ENCODE measurements at regions not wholly inside any gene's neighbourhood (a gene's known extent, or its start where the extent isn't known, plus 50 kb on each side); places are given as distances from the start of the nearest gene placed in this dataset.

DNA sequence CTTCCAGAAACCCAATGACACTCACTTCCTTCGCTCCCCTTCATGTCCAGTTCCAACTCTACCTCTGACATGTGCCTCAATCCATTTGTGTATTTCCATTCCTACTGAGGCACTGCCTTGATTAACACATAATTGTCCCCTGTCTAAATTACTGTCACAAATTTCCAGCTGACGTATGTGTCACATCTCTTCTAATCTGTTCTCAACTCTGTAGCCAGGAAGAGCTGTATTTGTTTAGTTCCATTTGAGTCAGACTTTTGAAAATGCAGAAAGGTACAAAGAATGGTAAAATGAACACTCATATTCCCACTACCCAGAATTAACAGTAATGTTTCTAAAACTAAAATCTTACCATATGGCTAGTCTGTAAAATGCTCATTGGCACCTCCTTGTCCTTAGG is 299.0 kb upstream of the GADL1 start:
- Histone ChIP-seq H3K27me3 (ENCODE audit: insufficient read depth, low read length) (no peaks in the 10 kb centered on the region), H3T11ph (ENCODE audit: low read length) (no peak overlapping the region), H2AK5ac (ENCODE audit: insufficient read length, low read length) (no peak overlapping the region), H4K5ac (ENCODE audit: insufficient read length, low read depth, low read length) (no peak overlapping the region), H3K9ac (ENCODE audit: extremely low read depth, insufficient read length, low read length) (no peak overlapping the region), H3K27ac (ENCODE audit: insufficient read length, low read depth, low read length) (no peak overlapping the region), H4K8ac (replicated peaks; ENCODE audit: insufficient read length, low read depth, low read length) (no peak overlapping the region), H3K9me3 (ENCODE audit: control insufficient read depth, low read depth, low read length) (no peaks in the 10 kb centered on the region), H3K14ac (ENCODE audit: insufficient read depth, low read length) (no peak overlapping the region), H2AFZ (ENCODE audit: low read length) (no peak overlapping the region), H3K18ac (ENCODE audit: insufficient read length, low read depth, low read length) (no peak overlapping the region), H4K20me1 (ENCODE audit: control insufficient read depth, insufficient read depth, insufficient read length) (no peaks in the 10 kb centered on the region), H2BK12ac (ENCODE audit: insufficient read length, low read depth, low read length) (no peak overlapping the region), H3K79me1 (ENCODE audit: insufficient read depth, low read depth, low read length, poor library complexity, severe bottlenecking) (no peaks in the 10 kb centered on the region), H2BK15ac (ENCODE audit: low read depth, low read length) (no peak overlapping the region), H3K56ac (ENCODE audit: insufficient read length, low read depth, low read length) (no peak overlapping the region), H3K4ac (ENCODE audit: low read depth, low read length) (no peak overlapping the region), H3K23ac (ENCODE audit: insufficient read length, low read depth, low read length) (no peak overlapping the region), H2BK120ac (ENCODE audit: low read depth, low read length, poor library complexity, severe bottlenecking) (no peak overlapping the region), H3K4me2 (ENCODE audit: insufficient read depth, insufficient read length, low read length) (no peak overlapping the region), H4K91ac (ENCODE audit: insufficient read length, low read depth, low read length) (no peak overlapping the region), H3K4me1 (ENCODE audit: insufficient read depth, low read length) (peaks cover 6% of the 10 kb centered on the region; the same call in 1 of the 2 replicates), H2BK20ac (ENCODE audit: low read depth, low read length, poor library complexity, severe bottlenecking) (no peak overlapping the region), H3K79me2 (ENCODE audit: insufficient read depth, low read length) (no peaks in the 10 kb centered on the region), H2BK5ac (ENCODE audit: insufficient read length, low read length) (no peak overlapping the region), H3K23me2 (ENCODE audit: insufficient read length, low read depth, low read length, poor library complexity, severe bottlenecking) (no peaks in the 10 kb centered on the region)
- H3K27me3 Mint-ChIP-seq (ENCODE audit: low read depth), result peaks cover 3% of the 10 kb centered on the region; the same call in 1 of the 2 replicates
- TF ChIP-seq CTCF (conservative IDR thresholded peaks at IDR 0.05), result no peak
- H3K36me3 Mint-ChIP-seq (ENCODE audit: insufficient read depth in 1 of 3, low read depth in 3 of 3), result no peaks in the 10 kb centered on the region
- H3K4me3 Mint-ChIP-seq, result no peak overlapping the region
- H3K4me1 Mint-ChIP-seq, result peaks cover 9 to 11% of the 10 kb centered on the region in 2 experiments
- no peaks in the 10 kb centered on the region for H3K9me3 Mint-ChIP-seq
- H3K27ac Mint-ChIP-seq, result no peak overlapping the region
- WGBS (ENCODE audit: extremely low coverage, insufficient read length, low lambda C conversion rate), result no CpG with 5 or more reads among the region's 2 CpGs
- no peak for DNase-seq
